Hypothalamus (tissue), 51 donors: ENCODE measurements at regions not wholly inside any gene's neighbourhood (a gene's known extent, or its start where the extent isn't known, plus 50 kb on each side); places are given as distances from the start of the nearest gene placed in this dataset.

Source experiments
- DNase-seq, 51 donors: peaks; one replicate each; lab custom pipeline; 2025; lab: John Stamatoyannopoulos, UW

GRCh38 chr18:22332590-22332989 lies 85.1 kb downstream of the CTAGE1 start:
- no peak for DNase-seq

DNA sequence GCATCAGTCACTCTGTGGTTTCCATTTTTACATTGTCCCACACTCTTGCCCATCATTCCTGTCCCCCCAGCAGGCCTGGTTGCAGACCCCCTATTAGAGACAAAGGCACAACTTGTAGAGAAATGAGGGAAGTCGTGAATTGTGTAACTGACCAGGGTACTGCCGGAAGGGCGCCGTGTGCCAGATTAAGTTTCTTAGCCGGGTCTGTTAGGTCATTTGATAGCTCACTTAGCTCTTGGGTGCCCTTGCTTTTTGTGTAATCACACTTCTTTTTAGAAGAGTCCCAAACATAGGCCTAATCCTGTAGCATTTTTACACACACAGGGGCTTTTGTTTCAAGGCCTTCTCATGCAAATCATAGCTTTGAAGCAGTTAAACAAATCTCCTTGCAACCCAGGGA lies 87.2 kb downstream of the CTAGE1 start:
- no peak for DNase-seq

DNA sequence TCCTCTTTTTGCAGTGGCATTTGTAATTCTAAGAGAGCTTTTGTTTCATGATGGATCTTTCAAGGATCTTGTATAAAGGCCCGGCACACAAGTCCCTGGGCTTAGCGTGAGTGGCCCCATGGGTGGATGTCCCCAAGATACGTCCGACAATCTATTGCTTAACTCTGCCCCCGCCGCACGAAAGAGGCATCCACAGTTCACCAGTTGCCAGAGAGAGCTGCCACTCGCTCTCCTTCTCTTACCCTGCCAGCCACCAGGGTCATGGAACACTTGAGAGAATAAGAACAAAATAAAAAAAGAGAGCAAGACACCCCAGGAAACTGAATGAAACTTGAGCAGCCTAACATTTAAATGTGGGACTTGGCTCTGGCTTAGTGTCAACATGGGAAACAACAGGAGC lies 92.3 kb downstream of the CTAGE1 start:
- DNase-seq, result no peak

DNA sequence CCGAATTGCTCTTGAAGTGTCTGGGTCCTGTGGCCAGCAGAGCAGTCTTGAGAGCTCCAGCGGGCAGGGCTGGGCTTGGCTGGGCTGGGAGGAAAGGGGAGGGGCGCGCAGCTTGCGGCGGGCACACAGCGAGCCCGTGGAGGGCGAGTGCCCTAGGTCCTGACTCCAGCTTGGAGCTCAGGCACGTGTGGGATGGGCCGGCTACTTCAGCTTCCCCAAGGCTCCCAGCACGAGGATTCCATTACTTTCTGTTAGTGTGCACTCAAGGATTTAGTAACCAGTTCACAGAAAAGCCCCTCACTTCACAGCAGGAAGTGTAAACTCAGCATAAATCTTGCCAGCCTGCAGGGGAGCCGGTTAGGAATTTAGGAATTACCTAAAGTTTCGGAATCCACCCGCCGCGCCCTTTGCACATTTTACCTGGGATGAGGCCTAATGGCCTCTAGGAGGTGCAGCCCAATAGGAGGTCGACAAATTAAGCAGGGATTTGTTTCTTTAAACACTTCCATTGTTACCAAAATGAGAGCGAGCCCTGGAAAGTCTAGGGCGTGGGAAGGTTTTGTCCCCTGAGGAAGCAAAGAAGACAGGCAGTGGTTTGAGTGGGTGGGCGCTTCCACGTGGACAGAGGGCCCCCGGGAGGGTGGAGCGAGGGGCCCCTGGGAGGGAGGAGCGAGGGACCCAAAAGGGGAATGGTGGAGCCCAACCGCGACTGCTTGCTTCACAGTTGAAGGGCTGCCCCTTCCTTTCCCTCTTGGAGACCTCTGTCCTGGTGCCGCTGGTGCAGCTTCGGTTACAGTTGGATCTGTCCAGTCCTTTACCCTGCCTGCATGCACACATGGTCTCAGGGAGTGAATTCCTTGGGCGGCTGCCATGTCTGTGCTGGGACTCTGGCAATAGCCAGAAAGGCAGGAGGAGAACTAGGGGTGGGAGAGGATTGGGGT lies 93.3 kb downstream of the CTAGE1 start:
- peak in 10 of 51 donors; percentile 2 to 19 (median 8) for DNase-seq

DNA sequence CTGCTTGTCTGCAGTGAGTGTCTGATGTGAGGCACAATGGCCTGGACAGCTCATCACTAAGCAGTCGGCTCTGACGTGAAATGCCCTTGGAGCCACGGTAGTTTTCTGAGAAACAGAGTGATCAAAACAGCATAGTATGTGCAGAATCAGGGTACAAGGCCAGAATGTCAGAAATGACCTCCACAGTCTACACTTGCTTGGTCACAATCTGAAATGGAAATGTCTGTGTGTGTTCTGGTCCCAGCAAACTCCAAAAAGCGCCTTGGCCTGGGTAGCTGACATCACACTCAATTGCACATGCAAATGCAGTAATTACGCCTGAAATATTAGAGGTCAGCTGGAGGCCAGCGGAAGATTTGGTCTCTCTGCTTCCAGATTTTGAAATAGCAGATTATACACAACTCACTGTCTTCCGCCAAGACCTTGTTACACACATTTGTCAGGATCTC lies 95.4 kb downstream of the CTAGE1 start:
- no peak for DNase-seq

- DNase-seq, result no peak
Measured at GRCh38 chr18:22320771-22321170, 96.9 kb downstream of the CTAGE1 start.

DNA sequence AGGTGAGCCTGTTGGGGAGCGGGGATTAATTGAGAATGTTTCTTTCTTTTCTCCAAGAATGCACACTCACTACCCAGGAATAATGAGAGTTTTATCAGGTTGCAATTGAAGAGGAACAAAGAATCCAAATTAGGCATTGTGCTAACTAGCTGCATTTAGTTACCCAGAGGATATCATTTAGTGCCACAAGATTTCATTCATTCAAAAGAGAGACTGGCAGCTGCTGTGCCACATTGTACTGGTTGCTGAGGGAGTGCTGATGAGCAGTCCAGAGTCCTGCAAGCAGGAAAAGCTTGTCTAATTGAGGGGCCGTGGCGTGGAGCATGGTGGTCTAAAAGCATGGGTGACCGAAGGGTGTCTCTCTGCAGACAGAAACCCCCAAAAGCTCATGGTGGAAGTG lies 97.6 kb downstream of the CTAGE1 start:
- DNase-seq, result no peak

DNA sequence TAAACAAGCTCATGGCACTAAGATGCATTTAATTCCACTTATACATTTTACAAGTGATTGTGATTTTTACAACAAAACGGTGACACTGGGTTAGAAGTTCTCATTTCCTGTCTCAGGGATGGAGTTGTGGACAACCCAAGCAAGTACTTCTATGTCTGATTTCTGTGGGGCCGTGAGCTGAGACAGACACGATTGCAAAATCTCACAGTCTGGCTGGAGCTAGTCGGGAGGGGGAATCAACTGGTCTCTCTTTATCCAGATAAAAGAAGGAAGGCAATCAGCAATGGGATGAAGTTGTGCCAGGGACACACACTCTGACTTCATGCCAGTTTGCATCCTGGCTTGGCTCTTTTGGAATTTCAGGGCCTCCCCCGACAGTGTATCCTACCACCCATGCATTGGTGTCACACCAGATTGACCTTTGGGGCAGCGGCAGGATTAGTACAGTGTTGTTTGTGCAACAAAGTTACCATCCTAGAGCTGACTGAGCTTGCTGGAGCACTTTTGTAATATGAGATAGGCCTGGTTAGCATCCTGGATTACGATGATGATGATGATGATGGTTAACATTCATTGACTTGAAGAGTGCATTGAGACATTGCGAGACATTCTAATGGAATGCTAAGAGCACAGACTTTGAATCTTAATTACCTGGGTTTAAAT lies 98.8 kb downstream of the CTAGE1 start:
- DNase-seq, result no peak

- DNase-seq, result no peak
Measured at GRCh38 chr18:22314420-22314819, 103.3 kb downstream of the CTAGE1 start.

GRCh38 chr18:22314001-22314400 lies 103.7 kb downstream of the CTAGE1 start:
- DNase-seq, result no peak

GRCh38 chr18:22311301-22311700 lies 106.4 kb downstream of the CTAGE1 start:
- DNase-seq, result no peak

DNA sequence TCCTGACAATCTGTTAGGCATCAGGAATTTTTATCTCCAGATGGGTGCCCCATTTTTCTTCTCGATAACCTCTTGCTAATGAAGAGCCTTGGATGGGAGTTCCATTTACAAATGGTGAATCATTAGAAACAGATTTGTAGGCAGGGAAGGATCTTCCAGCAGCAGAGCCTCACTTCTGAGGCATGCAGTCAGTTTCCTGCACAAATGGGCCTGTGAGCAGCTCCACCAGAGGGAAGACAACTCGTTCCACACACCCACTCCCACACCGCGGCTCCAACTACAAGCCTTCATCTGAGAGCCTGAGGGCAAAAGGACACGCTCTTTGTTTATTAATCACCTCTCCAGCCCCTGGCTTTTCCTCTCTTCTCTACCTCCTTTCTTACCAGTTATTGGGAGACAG lies 108.5 kb downstream of the CTAGE1 start:
- no peak for DNase-seq

DNA sequence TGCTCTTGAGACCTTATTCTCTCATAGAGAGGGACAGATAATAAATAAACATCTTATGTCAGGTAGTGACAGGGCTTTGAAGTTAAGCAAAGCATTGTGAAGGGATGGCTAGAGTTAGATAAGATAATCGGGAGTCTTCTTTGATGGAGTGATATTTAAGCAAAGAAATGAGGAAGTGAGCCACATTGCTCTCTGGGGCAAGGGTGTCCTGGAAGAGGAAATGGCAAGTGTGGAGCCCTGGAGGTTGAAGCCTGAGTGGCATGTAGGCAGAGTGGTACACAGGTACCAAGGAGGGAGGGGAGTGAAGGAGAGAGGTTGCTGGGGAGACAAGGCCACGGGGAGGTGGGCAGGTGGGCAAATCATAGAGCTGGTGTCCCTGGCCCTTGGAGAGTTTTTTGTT lies 110.2 kb downstream of the CTAGE1 start:
- no peak for DNase-seq

DNA sequence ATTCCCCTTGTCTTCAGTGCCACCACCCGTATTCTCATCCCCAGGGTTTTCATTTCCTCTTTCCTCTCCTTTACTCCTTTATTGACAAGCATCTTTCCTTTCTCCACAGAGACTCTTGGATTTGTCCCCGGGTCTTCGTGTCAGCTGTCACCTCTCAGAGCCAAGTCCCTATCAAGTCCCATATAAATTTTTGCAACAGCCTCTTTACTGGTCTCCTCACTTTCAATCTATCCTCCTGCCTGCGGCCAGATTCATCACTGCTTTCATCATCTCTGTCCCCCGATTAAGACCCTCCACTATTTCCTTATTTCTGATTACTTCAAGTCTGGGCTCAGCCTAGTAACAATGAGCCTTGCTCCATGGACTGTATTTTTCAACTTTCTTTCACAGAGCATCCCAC lies 113.8 kb downstream of the CTAGE1 start:
- no peak for DNase-seq

GRCh38 chr18:22302144-22302543 lies 115.6 kb downstream of the CTAGE1 start:
- DNase-seq, result no peak

GRCh38 chr18:22300665-22301636 lies 116.8 kb downstream of the CTAGE1 start:
- DNase-seq, result no peak

- DNase-seq, result no peak
Measured at GRCh38 chr18:22297008-22297407, 120.7 kb downstream of the CTAGE1 start.

DNA sequence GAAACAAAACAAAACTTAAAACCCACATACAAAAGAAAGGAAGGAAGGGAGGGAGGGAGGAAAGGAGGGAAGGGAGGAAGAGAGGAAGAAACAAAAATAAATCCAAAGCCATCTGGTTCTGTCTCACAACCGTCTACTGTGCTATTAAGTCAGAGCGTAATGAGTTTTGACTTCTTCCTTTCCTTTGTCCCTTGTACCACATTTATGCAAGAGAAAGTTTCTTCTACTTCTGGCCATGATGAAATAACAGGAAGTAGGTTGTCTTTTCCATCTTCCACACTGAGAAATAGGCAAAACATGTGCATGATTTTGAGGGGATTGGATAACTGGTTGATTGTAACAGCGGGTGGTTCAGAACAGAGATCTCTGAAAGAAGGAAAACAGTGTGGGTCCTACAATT lies 121.4 kb downstream of the CTAGE1 start:
- no peak for DNase-seq

DNA sequence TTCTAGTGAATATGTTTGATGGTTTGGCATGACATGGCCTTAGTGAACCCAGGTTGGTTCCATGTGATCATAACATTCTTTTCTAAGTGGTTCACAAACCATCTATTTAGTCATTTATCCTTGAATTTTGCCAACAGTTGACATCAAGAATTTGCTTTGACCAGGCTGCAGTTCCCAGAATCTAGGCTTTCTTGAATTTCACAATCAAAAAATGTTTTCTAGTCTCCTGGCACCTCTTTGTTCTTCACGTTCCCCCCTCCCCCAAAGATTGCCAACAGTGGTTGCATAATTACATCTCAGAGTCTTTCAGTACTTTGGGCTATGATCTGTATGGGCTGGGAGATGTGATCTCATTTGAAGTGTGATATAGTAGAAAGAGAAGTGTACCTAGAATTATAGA lies 124.0 kb downstream of the GATA6 start:
- no peak for DNase-seq

DNA sequence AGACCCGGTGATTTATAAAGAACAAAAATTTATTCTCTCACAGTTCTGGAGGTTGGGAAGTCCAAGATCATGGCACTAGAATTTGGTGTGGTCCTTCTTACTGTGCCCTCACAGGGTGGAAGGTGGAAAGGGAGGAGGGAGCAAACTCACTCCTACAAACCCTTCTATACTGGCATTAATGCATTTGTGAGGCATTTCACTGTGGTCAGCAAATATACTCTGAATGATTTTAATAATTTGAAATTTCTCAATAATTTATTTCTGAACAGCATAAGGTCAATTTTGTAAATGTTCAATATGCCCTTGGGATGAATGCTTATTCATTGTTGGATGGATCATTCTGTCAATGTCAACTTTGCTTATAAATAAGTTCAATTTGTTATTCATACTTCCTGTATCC lies 120.6 kb downstream of the GATA6 start:
- no peak for DNase-seq

DNA sequence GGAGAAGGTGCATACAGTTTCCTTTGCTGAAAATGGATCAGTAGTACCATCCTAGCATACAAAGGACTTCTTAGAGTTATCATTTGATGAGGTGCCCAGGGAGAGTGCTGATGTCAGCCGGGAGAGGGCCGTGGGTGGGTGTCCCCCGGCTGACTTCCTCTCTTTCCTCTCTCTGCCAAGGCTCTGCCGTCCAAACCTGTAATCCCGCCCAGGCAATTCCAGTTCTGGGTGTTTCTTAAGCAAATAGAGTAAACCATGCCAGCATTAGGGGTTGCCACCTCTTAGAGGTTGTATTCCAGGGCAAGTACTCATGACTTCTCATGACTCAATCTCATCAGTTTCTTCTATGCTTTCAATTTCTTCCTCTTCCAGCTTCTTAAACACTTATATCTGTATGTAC lies 117.2 kb downstream of the GATA6 start:
- DNase-seq, result no peak
